ENCODE measurements at regions not wholly inside any gene's neighbourhood (a gene's known extent, or its start where the extent isn't known, plus 50 kb on each side); places are given as distances from the start of the nearest gene placed in this dataset.

DNA sequence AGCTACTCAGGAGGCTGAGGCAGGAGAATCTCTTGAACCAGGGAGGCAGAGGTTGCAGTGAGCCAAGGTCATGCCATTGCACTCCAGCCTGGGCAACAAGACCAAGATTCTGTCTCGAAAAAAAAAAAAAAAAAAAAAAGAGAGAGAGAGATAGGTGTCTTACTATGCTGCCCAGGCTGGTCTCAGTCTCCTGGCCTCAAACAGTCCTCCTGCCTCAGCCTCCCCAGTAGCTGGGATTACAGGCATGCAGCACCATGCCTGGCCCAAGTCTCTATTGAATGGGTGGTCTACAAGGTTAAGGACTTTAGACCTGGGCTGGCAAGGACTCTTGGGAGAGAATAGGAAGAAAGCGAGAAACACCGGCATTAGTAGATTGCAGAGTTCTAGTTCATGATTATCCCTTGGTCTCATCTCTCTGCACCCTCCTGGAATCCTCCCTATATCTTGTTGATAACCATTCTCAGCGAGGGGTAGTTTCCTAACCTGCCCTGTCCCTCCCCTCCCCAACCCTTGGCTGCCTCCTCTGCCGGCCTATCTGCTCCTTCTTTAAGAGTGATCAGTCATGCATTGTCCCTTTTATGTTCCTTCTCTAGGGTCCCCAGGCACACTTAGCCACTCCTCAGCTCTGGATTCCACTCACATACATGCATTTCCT, 128.1 kb upstream of the MAP1LC3B2 start:
- Histone ChIP-seq H3K36me3 (ENCODE audit: control insufficient read depth, insufficient read depth, low read length) (no peaks in the 10 kb centered on the region), H3K4me2 (ENCODE audit: extremely low read depth, insufficient read depth, low read length) (no peak overlapping the region), H3K9me3 (ENCODE audit: control insufficient read depth, insufficient read depth, low read depth, low read length) (no peaks in the 10 kb centered on the region), H3K27me3 (ENCODE audit: control insufficient read depth, insufficient read depth, low read length) (no peaks in the 10 kb centered on the region), H3K9ac (ENCODE audit: insufficient read depth, low read length) (no peak overlapping the region), H3K4me1 (ENCODE audit: control insufficient read depth, extremely low read depth, insufficient read depth, low read length) (peaks cover 11% of the 10 kb centered on the region), H3K79me2 (ENCODE audit: control insufficient read depth, insufficient read depth, low read length) (no peaks in the 10 kb centered on the region), H3K4me3 (replicated peaks in 1 of 4; ENCODE audit: control extremely low read depth in 1 of 4, insufficient read depth in 1 of 4, low read depth in 3 of 4, low read length in 4 of 4) (no peak overlapping the region), H3K27ac (ENCODE audit: insufficient read depth, low read length) (no peak overlapping the region), H2AFZ (ENCODE audit: low read length) (no peak overlapping the region), H4K20me1 (ENCODE audit: control insufficient read depth, extremely low read depth, insufficient read depth, low read length) (no peaks in the 10 kb centered on the region)
- DNase-seq (ENCODE audit: low read depth in 2 of 2), result no peak
- TF ChIP-seq EZH2 (IDR thresholded peaks at IDR 0.05; ENCODE audit: low read length, missing control alignments), result no peak
- TF ChIP-seq, protein P1, sequence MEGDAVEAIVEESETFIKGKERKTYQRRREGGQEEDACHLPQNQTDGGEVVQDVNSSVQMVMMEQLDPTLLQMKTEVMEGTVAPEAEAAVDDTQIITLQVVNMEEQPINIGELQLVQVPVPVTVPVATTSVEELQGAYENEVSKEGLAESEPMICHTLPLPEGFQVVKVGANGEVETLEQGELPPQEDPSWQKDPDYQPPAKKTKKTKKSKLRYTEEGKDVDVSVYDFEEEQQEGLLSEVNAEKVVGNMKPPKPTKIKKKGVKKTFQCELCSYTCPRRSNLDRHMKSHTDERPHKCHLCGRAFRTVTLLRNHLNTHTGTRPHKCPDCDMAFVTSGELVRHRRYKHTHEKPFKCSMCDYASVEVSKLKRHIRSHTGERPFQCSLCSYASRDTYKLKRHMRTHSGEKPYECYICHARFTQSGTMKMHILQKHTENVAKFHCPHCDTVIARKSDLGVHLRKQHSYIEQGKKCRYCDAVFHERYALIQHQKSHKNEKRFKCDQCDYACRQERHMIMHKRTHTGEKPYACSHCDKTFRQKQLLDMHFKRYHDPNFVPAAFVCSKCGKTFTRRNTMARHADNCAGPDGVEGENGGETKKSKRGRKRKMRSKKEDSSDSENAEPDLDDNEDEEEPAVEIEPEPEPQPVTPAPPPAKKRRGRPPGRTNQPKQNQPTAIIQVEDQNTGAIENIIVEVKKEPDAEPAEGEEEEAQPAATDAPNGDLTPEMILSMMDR (conservative IDR thresholded peaks at IDR 0.05 in 1 of 2, IDR thresholded peaks at IDR 0.05 in 1 of 2; ENCODE audit: low read depth in 1 of 2, low read length in 2 of 2), result no peak

DNA sequence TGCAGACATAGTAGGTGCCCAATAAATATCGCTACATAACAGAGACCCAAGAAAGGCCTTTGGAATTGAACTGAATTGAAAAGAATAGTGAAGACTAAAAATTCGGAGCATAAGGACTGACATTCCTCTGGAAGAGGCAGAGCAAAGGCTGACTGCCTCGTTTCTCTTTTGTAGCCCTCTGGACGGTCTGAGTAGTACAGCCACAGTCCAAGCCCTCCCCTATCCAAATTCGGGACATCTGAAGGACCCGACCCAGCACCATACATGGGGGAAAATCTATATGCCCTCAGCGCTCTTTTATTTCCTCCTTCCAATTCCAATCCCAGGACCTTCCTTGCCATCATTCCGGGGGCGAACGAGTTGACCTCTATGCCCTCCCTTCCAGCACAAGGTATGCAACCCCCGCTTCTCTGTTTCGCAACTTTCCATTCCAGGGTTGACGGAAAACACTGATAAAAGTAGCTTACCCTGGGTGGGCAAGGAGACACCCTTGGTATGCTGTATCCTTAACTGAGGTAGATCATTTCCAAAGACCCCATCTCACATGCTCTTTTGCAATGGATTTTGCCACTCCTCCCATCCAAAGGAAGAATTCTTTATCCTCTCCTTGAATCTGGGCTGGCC, 127.4 kb upstream of the MAP1LC3B2 start:
- TF ChIP-seq, protein P1 (conservative IDR thresholded peaks at IDR 0.05 in 1 of 2, IDR thresholded peaks at IDR 0.05 in 1 of 2; ENCODE audit: low read depth in 1 of 2, low read length in 2 of 2), result no peak
- no peak for TF ChIP-seq EZH2 (IDR thresholded peaks at IDR 0.05; ENCODE audit: low read length, missing control alignments)
- H3K79me2 ChIP-seq (ENCODE audit: control insufficient read depth, insufficient read depth, low read length), result no peaks in the 10 kb centered on the region
- H3K4me1 ChIP-seq (ENCODE audit: control insufficient read depth, extremely low read depth, insufficient read depth, low read length), result peaks cover 10% of the 10 kb centered on the region
- no peak overlapping the region for H3K27ac ChIP-seq (ENCODE audit: insufficient read depth, low read length)
- H3K36me3 ChIP-seq (ENCODE audit: control insufficient read depth, insufficient read depth, low read length), result no peaks in the 10 kb centered on the region
- no peak for DNase-seq (ENCODE audit: low read depth in 2 of 2)
- no peak overlapping the region for H2AFZ ChIP-seq (ENCODE audit: low read length)
- H3K4me2 ChIP-seq (ENCODE audit: extremely low read depth, insufficient read depth, low read length), result no peak overlapping the region
- no peak overlapping the region for H3K4me3 ChIP-seq (replicated peaks in 1 of 4; ENCODE audit: control extremely low read depth in 1 of 4, insufficient read depth in 1 of 4, low read depth in 3 of 4, low read length in 4 of 4)
- no peaks in the 10 kb centered on the region for H3K9me3 ChIP-seq (ENCODE audit: control insufficient read depth, insufficient read depth, low read depth, low read length)
- no peaks in the 10 kb centered on the region for H4K20me1 ChIP-seq (ENCODE audit: control insufficient read depth, extremely low read depth, insufficient read depth, low read length)
- H3K9ac ChIP-seq (ENCODE audit: insufficient read depth, low read length), result no peak overlapping the region
- H3K27me3 ChIP-seq (ENCODE audit: control insufficient read depth, insufficient read depth, low read length), result no peaks in the 10 kb centered on the region

GRCh38 chr12:116432314-116432750, 126.8 kb upstream of the MAP1LC3B2 start:
- no peak for TF ChIP-seq EZH2 (IDR thresholded peaks at IDR 0.05; ENCODE audit: low read length, missing control alignments)
- TF ChIP-seq, protein P1 (conservative IDR thresholded peaks at IDR 0.05 in 1 of 2, IDR thresholded peaks at IDR 0.05 in 1 of 2; ENCODE audit: low read depth in 1 of 2, low read length in 2 of 2), result no peak
- Histone ChIP-seq H3K27me3 (ENCODE audit: control insufficient read depth, insufficient read depth, low read length) (no peaks in the 10 kb centered on the region), H3K4me1 (ENCODE audit: control insufficient read depth, extremely low read depth, insufficient read depth, low read length) (peaks cover 7% of the 10 kb centered on the region), H3K36me3 (ENCODE audit: control insufficient read depth, insufficient read depth, low read length) (no peaks in the 10 kb centered on the region), H3K4me3 (replicated peaks in 1 of 4; ENCODE audit: control extremely low read depth in 1 of 4, insufficient read depth in 1 of 4, low read depth in 3 of 4, low read length in 4 of 4) (no peak overlapping the region), H3K9ac (ENCODE audit: insufficient read depth, low read length) (no peak overlapping the region), H3K4me2 (ENCODE audit: extremely low read depth, insufficient read depth, low read length) (no peak overlapping the region), H3K27ac (ENCODE audit: insufficient read depth, low read length) (no peak overlapping the region), H4K20me1 (ENCODE audit: control insufficient read depth, extremely low read depth, insufficient read depth, low read length) (no peaks in the 10 kb centered on the region), H3K79me2 (ENCODE audit: control insufficient read depth, insufficient read depth, low read length) (no peaks in the 10 kb centered on the region), H2AFZ (ENCODE audit: low read length) (no peak overlapping the region), H3K9me3 (ENCODE audit: control insufficient read depth, insufficient read depth, low read depth, low read length) (no peaks in the 10 kb centered on the region)
- peak; percentile 47 to 92 for DNase-seq (ENCODE audit: low read depth in 2 of 2)

Data from fibroblast of lung (primary cell).